HCT116 (cell line): ENCODE measurements at regions not wholly inside any gene's neighbourhood (a gene's known extent, or its start where the extent isn't known, plus 50 kb on each side); places are given as distances from the start of the nearest gene placed in this dataset.

Experiments used
- ATAC-seq: fragments of 200-7000 bp; cut with Tn5 transposase; 2 replicates; pipeline ENCODE4 v1.9.1; 2020; ENCODE audit warnings: mild to moderate bottlenecking, moderate library complexity
- BruUV-seq: library from RNA; stranded (reverse); fragments of 400-500 nt; replicated peaks from 2 replicates; lab custom pipeline; 2021; lab: Mats Ljungman, UMichigan
- CTCF ChIA-PET: fragments of 300-600 bp; sonication (Branson Sonifier 250); formaldehyde crosslinking; loops from one replicate; lab custom pipeline; 2021; ENCODE audit warnings: antibody characterized with exemption; lab: Charles Lee
- POLR2A ChIA-PET: fragments of 300-600, 350-600 bp; sonication (Branson Sonifier 250); formaldehyde crosslinking; loops from one replicate; lab custom pipeline; 2021; ENCODE audit warnings: antibody characterized with exemption; lab: Charles Lee
- RAD21 ChIA-PET, 2 experiments: fragments of 300-600 bp; sonication (Branson Sonifier 250); formaldehyde crosslinking; loops; one replicate each; lab custom pipeline; 2023; ENCODE audit warnings: low total read pairs in 2 of 2; ENCODE audit not compliant: uncharacterized antibody in 2 of 2, unreplicated experiment in 2 of 2, low non-redundant PET in 1 of 2; lab: Charles Lee
- DNase-seq: peaks from one replicate; pipeline ENCODE4 v3.0.0-alpha.2; 2010; ENCODE audit warnings: low read depth, low spot score
- H2AFZ ChIP-seq: fragments of 200-600 bp; shearing (Covaris generic), sonication (generic); 2 replicates; pipeline ENCODE4 v1.6.1; 2017; ENCODE audit warnings: low read depth, mixed run types, mixed read lengths, antibody characterized with exemption, low read length; ENCODE audit not compliant: poor library complexity, severe bottlenecking
- H3K27ac ChIP-seq: 2 replicates; pipeline ENCODE4 v1.5.1; 2012; ENCODE audit warnings: low read depth, low read length
- H3K27me3 ChIP-seq: fragments of 200-600 bp; sonication (generic); 2 replicates; pipeline ENCODE4 v1.6.1; 2016; ENCODE audit warnings: mixed run types, low read length, mixed read lengths; ENCODE audit not compliant: insufficient read depth
- H3K36me3 ChIP-seq, 2 experiments: fragments of 200-500 bp in 1 of 2; fragments of 200-600 bp in 1 of 2; sonication (Bioruptor generic) in 1 of 2; sonication (generic) in 1 of 2; 2 replicates each; pipeline versions ENCODE4 v1.5.1 to v1.6.1; 2014 to 2016; ENCODE audit warnings: low read length in 2 of 2, inconsistent platforms in 1 of 2, mixed read lengths in 1 of 2, mixed run types in 1 of 2; ENCODE audit not compliant: insufficient read depth in 2 of 2, control insufficient read depth in 1 of 2
- H3K4me1 ChIP-seq, 2 experiments: fragments of 200-600 bp in 1 of 2; sonication (generic) in 1 of 2; 2 replicates each; pipeline versions ENCODE4 v1.5.1 to v1.6.1; 2012 to 2017; ENCODE audit warnings: low read length in 2 of 2, inconsistent platforms in 1 of 2, mild to moderate bottlenecking in 1 of 2, mixed read lengths in 1 of 2, mixed run types in 1 of 2, moderate library complexity in 1 of 2; ENCODE audit not compliant: insufficient read depth in 2 of 2, control insufficient read depth in 1 of 2
- H3K4me2 ChIP-seq: fragments of 200-600 bp; sonication (generic); 2 replicates; pipeline ENCODE4 v1.6.1; 2017; ENCODE audit warnings: mixed run types, low read length, mixed read lengths
- H3K4me3 ChIP-seq, 2 experiments: fragments of 200-600 bp in 1 of 2; sonication (generic) in 1 of 2; replicated peaks in 1 of 2; 2 replicates each; pipeline ENCODE4 v1.5.1; 2011 to 2016; ENCODE audit warnings: low read length in 2 of 2, control low read depth in 1 of 2, low read depth in 1 of 2, mild to moderate bottlenecking in 1 of 2, mixed read lengths in 1 of 2, mixed run types in 1 of 2
- H3K79me2 ChIP-seq: fragments of 200-600 bp; sonication (generic); 2 replicates; pipeline ENCODE4 v1.6.1; 2017; ENCODE audit warnings: mild to moderate bottlenecking, mixed run types, low read length, moderate library complexity, mixed read lengths; ENCODE audit not compliant: insufficient read depth
- H3K9ac ChIP-seq: fragments of 200-600 bp; sonication (generic); 2 replicates; pipeline ENCODE4 v1.6.1; 2016; ENCODE audit warnings: low read length, mixed read lengths
- H3K9me2 ChIP-seq: fragments of 200-600 bp; sonication (generic), shearing (Covaris generic); 2 replicates; pipeline ENCODE4 v1.6.1; 2017; ENCODE audit warnings: mixed run types, mild to moderate bottlenecking, moderate library complexity; ENCODE audit not compliant: insufficient read depth
- H3K9me3 ChIP-seq, 2 experiments: fragments of 200-500 bp in 1 of 2; fragments of 200-600 bp in 1 of 2; sonication (Bioruptor generic) in 1 of 2; sonication (generic) in 1 of 2; 2 replicates each; pipeline ENCODE4 v1.6.1; 2014 to 2017; ENCODE audit warnings: low read length in 2 of 2, mixed read lengths in 2 of 2, inconsistent platforms in 1 of 2, low read depth in 1 of 2, mild to moderate bottlenecking in 1 of 2, mixed run types in 1 of 2, moderate library complexity in 1 of 2; ENCODE audit not compliant: control insufficient read depth in 1 of 2, insufficient read depth in 1 of 2
- H4K20me1 ChIP-seq: fragments of 200-600 bp; sonication (generic), shearing (Covaris generic); 2 replicates; pipeline ENCODE4 v1.6.1; 2017; ENCODE audit warnings: mixed run types, mild to moderate bottlenecking, moderate library complexity; ENCODE audit not compliant: insufficient read depth
- CBX3 ChIP-seq: IDR thresholded peaks from 2 replicates; pipeline ENCODE4 v1.6.1; 2012; ENCODE audit warnings: low read depth
- CEBPB ChIP-seq: IDR thresholded peaks from 2 replicates; pipeline ENCODE4 v1.6.1; 2012; ENCODE audit warnings: low read depth
- EGR1 ChIP-seq: IDR thresholded peaks from 2 replicates; pipeline ENCODE4 v1.6.1; 2012; ENCODE audit warnings: low read depth
- ELF1 ChIP-seq: IDR thresholded peaks from 2 replicates; pipeline ENCODE4 v1.6.1; 2012; ENCODE audit warnings: low read depth, borderline replicate concordance
- EZH2 ChIP-seq: fragments of 200-600 bp; sonication (generic); IDR thresholded peaks from 2 replicates; pipeline ENCODE4 v1.6.1; 2017; ENCODE audit warnings: antibody characterized with exemption, mixed run types
- EZH2phosphoT487 ChIP-seq: fragments of 200-600 bp; IDR thresholded peaks from 2 replicates; pipeline ENCODE4 v1.6.1; 2018; ENCODE audit warnings: antibody characterized with exemption, borderline replicate concordance
- FOSL1 ChIP-seq: IDR thresholded peaks from 2 replicates; pipeline ENCODE4 v1.6.1; 2012; ENCODE audit warnings: low read depth
- POLR2A ChIP-seq: IDR thresholded peaks from 2 replicates; pipeline ENCODE4 v1.7.0; 2011; ENCODE audit warnings: borderline replicate concordance; ENCODE audit not compliant: insufficient read depth, insufficient read length; ENCODE audit errors: extremely low read depth
- POLR2AphosphoS5 ChIP-seq: IDR thresholded peaks from 2 replicates; pipeline ENCODE4 v1.6.1; 2011; ENCODE audit warnings: mild to moderate bottlenecking, low read depth, low read length, moderate library complexity
- SP1 ChIP-seq: IDR thresholded peaks from 2 replicates; pipeline ENCODE4 v1.6.1; 2012; ENCODE audit warnings: low read depth
- SRF ChIP-seq: IDR thresholded peaks from 2 replicates; pipeline ENCODE4 v1.6.1; 2012; ENCODE audit warnings: low read depth
- TCF7L2 ChIP-seq: IDR thresholded peaks from 2 replicates; pipeline ENCODE4 v1.7.0; 2011; ENCODE audit warnings: borderline replicate concordance, inconsistent platforms; ENCODE audit not compliant: insufficient read depth, insufficient read length; ENCODE audit errors: extremely low read depth
- YY1 ChIP-seq: IDR thresholded peaks from 2 replicates; pipeline ENCODE4 v1.6.1; 2011; ENCODE audit warnings: low read length, low read depth, moderate library complexity, mild to moderate bottlenecking; ENCODE audit not compliant: insufficient replicate concordance; ENCODE audit errors: extremely low read depth
- ZFX ChIP-seq: fragments of 450-650 bp; IDR thresholded peaks from 2 replicates; pipeline ENCODE4 v1.6.1; 2017
- ZNF274 ChIP-seq: fragments of 200-500 bp; sonication (Bioruptor generic); IDR thresholded peaks from 2 replicates; pipeline ENCODE4 v1.6.1; 2014; ENCODE audit warnings: mild to moderate bottlenecking, low read depth, low read length, inconsistent platforms
- intact Hi-C: fragments of 100-400 bp; cut with micrococcal nuclease; formaldehyde crosslinking; loops from 2 replicates; pipeline ENCODE4 v1.10.0; 2022
- TF ChIP-seq, protein P1 (sequence below): IDR thresholded peaks from 2 replicates; pipeline ENCODE4 v1.6.1; 2012; ENCODE audit warnings: low read depth
- TF ChIP-seq, protein P2 (sequence below): IDR thresholded peaks from 2 replicates; pipeline ENCODE4 v1.6.1; 2012
- TF ChIP-seq, protein P3 (sequence below): IDR thresholded peaks from 2 replicates; pipeline ENCODE4 v1.6.1; 2011; ENCODE audit warnings: mild to moderate bottlenecking, low read length, moderate library complexity; ENCODE audit not compliant: insufficient replicate concordance; ENCODE audit errors: extremely low read depth
- TF ChIP-seq, protein P4 (sequence below), 3 experiments: fragments of 200-600 bp in 1 of 3; sonication (generic) in 1 of 3; IDR thresholded peaks in 2 of 3; conservative IDR thresholded peaks in 1 of 3; 2 replicates each; pipeline ENCODE4 v1.5.1; 2012 to 2017; ENCODE audit warnings: low read depth in 2 of 3, low read length in 2 of 3, antibody characterized with exemption in 1 of 3, borderline replicate concordance in 1 of 3, control low read depth in 1 of 3, mild to moderate bottlenecking in 1 of 3, mixed read lengths in 1 of 3, mixed run types in 1 of 3, moderate library complexity in 1 of 3; ENCODE audit not compliant: insufficient read depth in 1 of 3
- TF ChIP-seq, protein P5 (sequence below): IDR thresholded peaks from 2 replicates; pipeline ENCODE4 v1.6.1; 2012

DNA sequence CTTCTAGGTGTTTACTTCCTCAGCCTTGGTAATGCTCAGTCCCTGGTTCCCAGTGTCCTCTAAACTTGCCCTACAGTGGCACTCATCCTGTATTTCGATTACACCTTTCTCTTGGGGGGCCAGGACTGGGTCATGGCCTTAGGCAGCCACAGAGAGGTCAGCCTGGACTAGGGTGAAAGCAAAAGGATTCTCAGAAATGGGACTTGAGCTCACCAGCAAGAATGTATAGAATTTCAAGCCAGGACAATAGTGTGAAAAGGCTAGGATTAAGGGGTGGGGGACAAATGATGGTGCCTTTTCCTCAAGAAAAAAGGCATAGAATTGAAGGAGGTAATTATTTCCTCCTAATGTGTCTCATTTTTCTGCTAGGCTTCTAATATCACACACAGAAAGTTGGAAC lies 166.8 kb upstream of the RUNX1 start:
- DNase-seq (no peak), ATAC-seq (no peak)
- Histone ChIP-seq H3K4me3 (no peak overlapping the region), H3K4me2 (no peak overlapping the region), H3K9me2 (no peaks in the 10 kb centered on the region), H3K4me1 (peaks cover 27 to 40% of the 10 kb centered on the region in 2 experiments), H3K9me3 (no peaks in the 10 kb centered on the region), H3K79me2 (no peaks in the 10 kb centered on the region), H3K27ac (no peak overlapping the region), H3K9ac (no peak overlapping the region), H3K27me3 (no peaks in the 10 kb centered on the region), H4K20me1 (no peaks in the 10 kb centered on the region), H3K36me3 (no peaks in the 10 kb centered on the region), H2AFZ (no peak overlapping the region)
- CTCF ChIA-PET, result no interaction called here
- RAD21 ChIA-PET, result no interaction called here
- BruUV-seq, result no TSS peak
- POLR2A ChIA-PET, result interaction anchor here (1.0 to 3.9 kb wide), 5 partner anchors 9 to 185 kb away, joined by 3 to 13 read pairs (median 5); no protein-coding TSS in a partner anchor
- intact Hi-C loops, result loop anchor here (5.0 kb wide), 1 partner anchor 329 kb away; no protein-coding TSS in a partner anchor
- no peak for TF ChIP-seq EGR1
- TF ChIP-seq SRF, result no peak
- no peak for TF ChIP-seq POLR2AphosphoS5
- TF ChIP-seq, protein P1, sequence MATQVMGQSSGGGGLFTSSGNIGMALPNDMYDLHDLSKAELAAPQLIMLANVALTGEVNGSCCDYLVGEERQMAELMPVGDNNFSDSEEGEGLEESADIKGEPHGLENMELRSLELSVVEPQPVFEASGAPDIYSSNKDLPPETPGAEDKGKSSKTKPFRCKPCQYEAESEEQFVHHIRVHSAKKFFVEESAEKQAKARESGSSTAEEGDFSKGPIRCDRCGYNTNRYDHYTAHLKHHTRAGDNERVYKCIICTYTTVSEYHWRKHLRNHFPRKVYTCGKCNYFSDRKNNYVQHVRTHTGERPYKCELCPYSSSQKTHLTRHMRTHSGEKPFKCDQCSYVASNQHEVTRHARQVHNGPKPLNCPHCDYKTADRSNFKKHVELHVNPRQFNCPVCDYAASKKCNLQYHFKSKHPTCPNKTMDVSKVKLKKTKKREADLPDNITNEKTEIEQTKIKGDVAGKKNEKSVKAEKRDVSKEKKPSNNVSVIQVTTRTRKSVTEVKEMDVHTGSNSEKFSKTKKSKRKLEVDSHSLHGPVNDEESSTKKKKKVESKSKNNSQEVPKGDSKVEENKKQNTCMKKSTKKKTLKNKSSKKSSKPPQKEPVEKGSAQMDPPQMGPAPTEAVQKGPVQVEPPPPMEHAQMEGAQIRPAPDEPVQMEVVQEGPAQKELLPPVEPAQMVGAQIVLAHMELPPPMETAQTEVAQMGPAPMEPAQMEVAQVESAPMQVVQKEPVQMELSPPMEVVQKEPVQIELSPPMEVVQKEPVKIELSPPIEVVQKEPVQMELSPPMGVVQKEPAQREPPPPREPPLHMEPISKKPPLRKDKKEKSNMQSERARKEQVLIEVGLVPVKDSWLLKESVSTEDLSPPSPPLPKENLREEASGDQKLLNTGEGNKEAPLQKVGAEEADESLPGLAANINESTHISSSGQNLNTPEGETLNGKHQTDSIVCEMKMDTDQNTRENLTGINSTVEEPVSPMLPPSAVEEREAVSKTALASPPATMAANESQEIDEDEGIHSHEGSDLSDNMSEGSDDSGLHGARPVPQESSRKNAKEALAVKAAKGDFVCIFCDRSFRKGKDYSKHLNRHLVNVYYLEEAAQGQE, result no peak
- TF ChIP-seq, protein P2, sequence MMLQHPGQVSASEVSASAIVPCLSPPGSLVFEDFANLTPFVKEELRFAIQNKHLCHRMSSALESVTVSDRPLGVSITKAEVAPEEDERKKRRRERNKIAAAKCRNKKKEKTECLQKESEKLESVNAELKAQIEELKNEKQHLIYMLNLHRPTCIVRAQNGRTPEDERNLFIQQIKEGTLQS, result no peak
- TF ChIP-seq, protein P3, sequence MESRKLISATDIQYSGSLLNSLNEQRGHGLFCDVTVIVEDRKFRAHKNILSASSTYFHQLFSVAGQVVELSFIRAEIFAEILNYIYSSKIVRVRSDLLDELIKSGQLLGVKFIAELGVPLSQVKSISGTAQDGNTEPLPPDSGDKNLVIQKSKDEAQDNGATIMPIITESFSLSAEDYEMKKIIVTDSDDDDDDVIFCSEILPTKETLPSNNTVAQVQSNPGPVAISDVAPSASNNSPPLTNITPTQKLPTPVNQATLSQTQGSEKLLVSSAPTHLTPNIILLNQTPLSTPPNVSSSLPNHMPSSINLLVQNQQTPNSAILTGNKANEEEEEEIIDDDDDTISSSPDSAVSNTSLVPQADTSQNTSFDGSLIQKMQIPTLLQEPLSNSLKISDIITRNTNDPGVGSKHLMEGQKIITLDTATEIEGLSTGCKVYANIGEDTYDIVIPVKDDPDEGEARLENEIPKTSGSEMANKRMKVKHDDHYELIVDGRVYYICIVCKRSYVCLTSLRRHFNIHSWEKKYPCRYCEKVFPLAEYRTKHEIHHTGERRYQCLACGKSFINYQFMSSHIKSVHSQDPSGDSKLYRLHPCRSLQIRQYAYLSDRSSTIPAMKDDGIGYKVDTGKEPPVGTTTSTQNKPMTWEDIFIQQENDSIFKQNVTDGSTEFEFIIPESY, result no peak
- TF ChIP-seq CEBPB, result no peak
- no peak for TF ChIP-seq FOSL1
- TF ChIP-seq EZH2phosphoT487, result no peak
- TF ChIP-seq EZH2, result no peak
- TF ChIP-seq ZFX, result no peak
- TF ChIP-seq, protein P4, sequence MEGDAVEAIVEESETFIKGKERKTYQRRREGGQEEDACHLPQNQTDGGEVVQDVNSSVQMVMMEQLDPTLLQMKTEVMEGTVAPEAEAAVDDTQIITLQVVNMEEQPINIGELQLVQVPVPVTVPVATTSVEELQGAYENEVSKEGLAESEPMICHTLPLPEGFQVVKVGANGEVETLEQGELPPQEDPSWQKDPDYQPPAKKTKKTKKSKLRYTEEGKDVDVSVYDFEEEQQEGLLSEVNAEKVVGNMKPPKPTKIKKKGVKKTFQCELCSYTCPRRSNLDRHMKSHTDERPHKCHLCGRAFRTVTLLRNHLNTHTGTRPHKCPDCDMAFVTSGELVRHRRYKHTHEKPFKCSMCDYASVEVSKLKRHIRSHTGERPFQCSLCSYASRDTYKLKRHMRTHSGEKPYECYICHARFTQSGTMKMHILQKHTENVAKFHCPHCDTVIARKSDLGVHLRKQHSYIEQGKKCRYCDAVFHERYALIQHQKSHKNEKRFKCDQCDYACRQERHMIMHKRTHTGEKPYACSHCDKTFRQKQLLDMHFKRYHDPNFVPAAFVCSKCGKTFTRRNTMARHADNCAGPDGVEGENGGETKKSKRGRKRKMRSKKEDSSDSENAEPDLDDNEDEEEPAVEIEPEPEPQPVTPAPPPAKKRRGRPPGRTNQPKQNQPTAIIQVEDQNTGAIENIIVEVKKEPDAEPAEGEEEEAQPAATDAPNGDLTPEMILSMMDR (IDR thresholded peaks at IDR 0.05 in 2 of 3, conservative IDR thresholded peaks at IDR 0.05 in 1 of 3; ENCODE audit: borderline replicate concordance in 1 of 3, insufficient read depth in 1 of 3, low read depth in 2 of 3, low read length in 2 of 3), result no peak
- TF ChIP-seq YY1, result no peak
- no peak for TF ChIP-seq ELF1
- TF ChIP-seq ZNF274, result no peak
- no peak for TF ChIP-seq POLR2A
- TF ChIP-seq TCF7L2, result no peak
- TF ChIP-seq, protein P5, sequence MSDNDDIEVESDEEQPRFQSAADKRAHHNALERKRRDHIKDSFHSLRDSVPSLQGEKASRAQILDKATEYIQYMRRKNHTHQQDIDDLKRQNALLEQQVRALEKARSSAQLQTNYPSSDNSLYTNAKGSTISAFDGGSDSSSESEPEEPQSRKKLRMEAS, result no peak
- no peak for TF ChIP-seq SP1
- TF ChIP-seq CBX3, result no peak
